Suprapubic skin (tissue), 4 donors: ENCODE measurements at regions not wholly inside any gene's neighbourhood (a gene's known extent, or its start where the extent isn't known, plus 50 kb on each side); places are given as distances from the start of the nearest gene placed in this dataset.

Source experiments
- CTCF ChIP-seq, 2 donors: fragments of 200-600 bp in 1 of 2; fragments of 450-650 bp in 1 of 2; sonication (generic) in 1 of 2; IDR thresholded peaks; one replicate each; pipeline ENCODE4 v1.5.1; 2016 to 2019; ENCODE audit warnings: antibody characterized with exemption in 2 of 2, mild to moderate bottlenecking in 1 of 2, moderate library complexity in 1 of 2
- POLR2A ChIP-seq, 2 donors: fragments of 450-650 bp; IDR thresholded peaks; one replicate each; pipeline ENCODE4 v1.6.1; 2017; ENCODE audit warnings: antibody characterized with exemption in 2 of 2, mild to moderate bottlenecking in 2 of 2, moderate library complexity in 2 of 2
- POLR2AphosphoS5 ChIP-seq, 3 donors: sonication (generic); formaldehyde crosslinking; IDR thresholded peaks; one replicate each; pipeline ENCODE4 v1.6.1; 2017; ENCODE audit warnings: antibody characterized with exemption in 3 of 3

- TF ChIP-seq CTCF (IDR thresholded peaks at IDR 0.05) = no peak
- TF ChIP-seq POLR2AphosphoS5 (IDR thresholded peaks at IDR 0.05) = no peak
- no peak for TF ChIP-seq POLR2A (IDR thresholded peaks at IDR 0.05)
Measured at GRCh38 chr4:18406264-18406663, 384.7 kb upstream of the LCORL start.
